Spleen (tissue), 7 donors: ENCODE measurements at regions not wholly inside any gene's neighbourhood (a gene's known extent, or its start where the extent isn't known, plus 50 kb on each side); places are given as distances from the start of the nearest gene placed in this dataset.

Experiments
- CTCF ChIP-seq, 11 experiments: fragments of 200-600 bp in 7 of 11; fragments of 450-650 bp in 4 of 11; sonication (generic) in 4 of 11; IDR thresholded peaks in 8 of 11; conservative IDR thresholded peaks in 3 of 11; 1 replicate in 7 of 11; 2 replicates in 4 of 11; pipeline versions ENCODE4 v1.4.0 to v1.8.0; 2016 to 2021; ENCODE audit warnings: antibody characterized with exemption in 11 of 11, inconsistent platforms in 4 of 11, mild to moderate bottlenecking in 1 of 11
- POLR2A ChIP-seq, 3 donors: fragments of 450-650 bp; IDR thresholded peaks; one replicate each; pipeline ENCODE4 v1.5.1; 2017; ENCODE audit warnings: antibody characterized with exemption in 3 of 3, mild to moderate bottlenecking in 1 of 3
- POLR2AphosphoS5 ChIP-seq, 3 donors: sonication (generic); formaldehyde crosslinking; IDR thresholded peaks; one replicate each; pipeline ENCODE4 v1.5.1; 2017; ENCODE audit warnings: antibody characterized with exemption in 3 of 3
- donor health status: DM: no; HTN: no; CAD: no; lungs with moderate emphysema.
- donor health status: DM: no; HTN: no; CAD: no.
- donor health status: DM: no; HTN: no; CAD: no.

GRCh38 chr4:90039122-90039521 lies 88.1 kb upstream of the CCSER1 start:
- TF ChIP-seq POLR2A (IDR thresholded peaks at IDR 0.05) (no peak), CTCF (IDR thresholded peaks at IDR 0.05 in 8 of 11, conservative IDR thresholded peaks at IDR 0.05 in 3 of 11) (no peak), POLR2AphosphoS5 (IDR thresholded peaks at IDR 0.05) (no peak)
